ENCODE measurements at regions not wholly inside any gene's neighbourhood (a gene's known extent, or its start where the extent isn't known, plus 50 kb on each side); places are given as distances from the start of the nearest gene placed in this dataset.

- no peak overlapping the region for H3K4me3 ChIP-seq (ENCODE audit: low read depth, low read length)
- no peak for TF ChIP-seq CTCF (IDR thresholded peaks at IDR 0.05; ENCODE audit: low read depth, low read length)
Measured at GRCh38 chr3:195010551-195011100, 260.3 kb downstream of the XXYLT1 start.

- no peak overlapping the region for H3K4me3 ChIP-seq (ENCODE audit: low read depth, low read length)
- no peak for TF ChIP-seq CTCF (IDR thresholded peaks at IDR 0.05; ENCODE audit: low read depth, low read length)
Measured at GRCh38 chr3:195011231-195011834, 259.6 kb downstream of the XXYLT1 start.

GRCh38 chr3:195012100-195012499, 258.9 kb downstream of the XXYLT1 start:
- no peak overlapping the region for H3K4me3 ChIP-seq (ENCODE audit: low read depth, low read length)
- no peak for TF ChIP-seq CTCF (IDR thresholded peaks at IDR 0.05; ENCODE audit: low read depth, low read length)

GRCh38 chr3:195012571-195012970, 258.4 kb downstream of the XXYLT1 start:
- TF ChIP-seq CTCF (IDR thresholded peaks at IDR 0.05; ENCODE audit: low read depth, low read length): no peak
- H3K4me3 ChIP-seq (ENCODE audit: low read depth, low read length): no peak overlapping the region

- H3K4me3 ChIP-seq (ENCODE audit: low read depth, low read length): no peak overlapping the region
- no peak for TF ChIP-seq CTCF (IDR thresholded peaks at IDR 0.05; ENCODE audit: low read depth, low read length)
Measured at GRCh38 chr3:195013411-195014361, 257.3 kb downstream of the XXYLT1 start.

GRCh38 chr3:195015021-195015420, 255.9 kb downstream of the XXYLT1 start:
- no peak for TF ChIP-seq CTCF (IDR thresholded peaks at IDR 0.05; ENCODE audit: low read depth, low read length)
- no peak overlapping the region for H3K4me3 ChIP-seq (ENCODE audit: low read depth, low read length)

- no peak for TF ChIP-seq CTCF (IDR thresholded peaks at IDR 0.05; ENCODE audit: low read depth, low read length)
- H3K4me3 ChIP-seq (ENCODE audit: low read depth, low read length): no peak overlapping the region
Measured at GRCh38 chr3:195017151-195017550, 253.8 kb downstream of the XXYLT1 start.
